ENCODE measurements at regions not wholly inside any gene's neighbourhood (a gene's known extent, or its start where the extent isn't known, plus 50 kb on each side); places are given as distances from the start of the nearest gene placed in this dataset.

- TF ChIP-seq CTCF (IDR thresholded peaks at IDR 0.05) (no peak), POLR2A (IDR thresholded peaks at IDR 0.05) (no peak)
Measured at GRCh38 chr22:23386822-23387580, 193.1 kb downstream of the IGLL1 start.

Measured in body of pancreas (tissue), 4 donors.